ENCODE measurements at regions not wholly inside any gene's neighbourhood (a gene's known extent, or its start where the extent isn't known, plus 50 kb on each side); places are given as distances from the start of the nearest gene placed in this dataset.

DNA sequence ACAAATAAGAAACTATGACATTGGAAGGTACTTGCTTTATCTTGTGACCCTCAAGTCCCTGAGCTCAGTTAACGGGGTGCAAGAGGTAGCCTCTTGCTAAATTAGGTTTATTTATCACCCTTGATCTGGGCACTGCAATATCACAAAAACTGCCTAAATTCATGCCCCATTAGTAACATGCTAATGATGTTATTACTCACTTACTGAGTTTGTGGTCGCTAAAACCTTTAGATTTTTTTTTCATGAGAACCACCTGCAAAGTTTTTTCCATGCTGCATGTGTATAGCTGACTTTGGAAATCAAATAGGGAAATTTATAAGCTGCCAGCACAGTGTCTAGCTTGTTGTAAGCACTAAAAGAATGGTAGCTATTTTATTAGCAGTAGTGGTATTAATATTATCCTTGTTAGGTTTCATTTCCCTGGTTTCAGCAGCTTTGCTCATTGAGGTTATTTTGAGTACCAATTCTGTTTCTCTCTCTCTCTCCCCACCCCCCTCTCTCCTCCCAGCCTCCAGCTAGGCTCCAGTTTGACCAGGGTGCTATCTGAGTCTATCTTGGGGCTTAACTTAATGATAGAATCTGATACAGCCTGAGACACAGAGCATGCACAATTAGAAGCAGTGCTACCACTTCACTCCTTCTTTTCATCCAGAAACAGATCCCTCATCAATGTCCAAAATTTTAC lies 88.7 kb upstream of the ATP8B1 start:
- CTCF ChIA-PET: interaction anchor here (1.8 kb wide), 1 partner anchor 9 kb away, joined by 7 read pairs; no protein-coding TSS in a partner anchor
- no peaks in the 10 kb centered on the region for H3K27me3 Mint-ChIP-seq (ENCODE audit: unreplicated experiment)
- peak overlapping the region; percentile 78 for H3K27ac Mint-ChIP-seq (ENCODE audit: unreplicated experiment)
- BruUV-seq (replicated peaks): no TSS peak
- peaks cover 7% of the 10 kb centered on the region for H3K36me3 Mint-ChIP-seq (ENCODE audit: insufficient read depth, unreplicated experiment)
- H3K9me3 Mint-ChIP-seq (ENCODE audit: low read depth, unreplicated experiment): peaks cover 11% of the 10 kb centered on the region
- no peak for DNase-seq
- TF ChIP-seq, protein P1, sequence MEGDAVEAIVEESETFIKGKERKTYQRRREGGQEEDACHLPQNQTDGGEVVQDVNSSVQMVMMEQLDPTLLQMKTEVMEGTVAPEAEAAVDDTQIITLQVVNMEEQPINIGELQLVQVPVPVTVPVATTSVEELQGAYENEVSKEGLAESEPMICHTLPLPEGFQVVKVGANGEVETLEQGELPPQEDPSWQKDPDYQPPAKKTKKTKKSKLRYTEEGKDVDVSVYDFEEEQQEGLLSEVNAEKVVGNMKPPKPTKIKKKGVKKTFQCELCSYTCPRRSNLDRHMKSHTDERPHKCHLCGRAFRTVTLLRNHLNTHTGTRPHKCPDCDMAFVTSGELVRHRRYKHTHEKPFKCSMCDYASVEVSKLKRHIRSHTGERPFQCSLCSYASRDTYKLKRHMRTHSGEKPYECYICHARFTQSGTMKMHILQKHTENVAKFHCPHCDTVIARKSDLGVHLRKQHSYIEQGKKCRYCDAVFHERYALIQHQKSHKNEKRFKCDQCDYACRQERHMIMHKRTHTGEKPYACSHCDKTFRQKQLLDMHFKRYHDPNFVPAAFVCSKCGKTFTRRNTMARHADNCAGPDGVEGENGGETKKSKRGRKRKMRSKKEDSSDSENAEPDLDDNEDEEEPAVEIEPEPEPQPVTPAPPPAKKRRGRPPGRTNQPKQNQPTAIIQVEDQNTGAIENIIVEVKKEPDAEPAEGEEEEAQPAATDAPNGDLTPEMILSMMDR (IDR thresholded peaks at IDR 0.05; ENCODE audit: unreplicated experiment): no peak
- peaks cover 53% of the 10 kb centered on the region for H3K4me1 Mint-ChIP-seq (ENCODE audit: low read depth, unreplicated experiment)
- intact Hi-C loops (cut with micrococcal nuclease; ENCODE audit: unreplicated experiment): no loop called here
- H3K4me3 Mint-ChIP-seq (ENCODE audit: low read depth, unreplicated experiment): no peak overlapping the region

DNA sequence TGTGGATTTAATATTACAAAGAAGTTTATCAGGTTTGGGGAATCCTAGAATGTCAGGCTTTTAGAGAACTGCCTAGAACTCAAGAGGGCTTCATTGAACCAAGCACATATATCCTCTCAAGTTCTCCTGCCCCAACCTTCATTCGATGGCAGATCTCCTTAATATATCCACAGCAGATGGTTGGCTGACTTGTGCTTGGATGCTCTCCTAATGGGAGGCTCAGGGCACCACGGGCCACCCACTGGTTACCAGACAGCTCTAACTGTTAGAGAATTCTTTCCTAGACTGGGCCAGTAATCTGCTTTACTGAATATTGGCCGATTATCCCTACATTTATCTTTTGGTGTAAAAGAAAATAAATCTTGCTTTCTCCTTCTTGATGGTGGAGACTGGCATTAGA lies 87.2 kb upstream of the ATP8B1 start:
- DNase-seq: no peak
- TF ChIP-seq, protein P1 (IDR thresholded peaks at IDR 0.05; ENCODE audit: unreplicated experiment): no peak
- CTCF ChIA-PET: interaction anchor here (1.8 kb wide), 1 partner anchor 11 kb away, joined by 7 read pairs; no protein-coding TSS in a partner anchor
- Mint-ChIP-seq H3K4me3 (ENCODE audit: low read depth, unreplicated experiment) (no peak overlapping the region), H3K27ac (ENCODE audit: unreplicated experiment) (peak overlapping the region; percentile 78), H3K4me1 (ENCODE audit: low read depth, unreplicated experiment) (peaks cover 63% of the 10 kb centered on the region), H3K36me3 (ENCODE audit: insufficient read depth, unreplicated experiment) (peaks cover 7% of the 10 kb centered on the region), H3K9me3 (ENCODE audit: low read depth, unreplicated experiment) (peaks cover 6% of the 10 kb centered on the region), H3K27me3 (ENCODE audit: unreplicated experiment) (no peaks in the 10 kb centered on the region)
- BruUV-seq (replicated peaks): TSS peak; percentile 78
- intact Hi-C loops (cut with micrococcal nuclease; ENCODE audit: unreplicated experiment): no loop called here

DNA sequence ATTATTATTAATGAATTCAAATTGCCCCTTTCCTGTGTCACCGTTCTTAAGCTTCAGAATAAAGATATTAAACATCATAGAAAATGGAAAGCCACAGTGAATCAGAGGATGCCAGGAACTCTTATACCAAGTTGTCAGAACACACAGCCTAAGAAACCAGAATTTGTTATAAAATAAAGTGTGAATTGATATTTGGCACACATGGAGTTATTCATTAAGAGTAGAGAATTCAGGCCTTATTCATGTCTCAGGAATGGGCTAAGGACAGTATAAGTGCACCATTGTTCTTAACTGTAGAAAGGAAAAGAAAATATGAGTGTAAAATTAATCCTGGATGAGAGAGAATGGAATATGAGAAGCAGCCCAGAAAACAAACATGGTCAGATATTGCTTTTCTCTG lies 86.7 kb upstream of the ATP8B1 start:
- Mint-ChIP-seq H3K36me3 (ENCODE audit: insufficient read depth, unreplicated experiment) (peaks cover 7% of the 10 kb centered on the region), H3K27me3 (ENCODE audit: unreplicated experiment) (no peaks in the 10 kb centered on the region), H3K4me3 (ENCODE audit: low read depth, unreplicated experiment) (no peak overlapping the region), H3K4me1 (ENCODE audit: low read depth, unreplicated experiment) (peaks cover 63% of the 10 kb centered on the region), H3K9me3 (ENCODE audit: low read depth, unreplicated experiment) (peaks cover 6% of the 10 kb centered on the region), H3K27ac (ENCODE audit: unreplicated experiment) (peak overlapping the region; percentile 78)
- TF ChIP-seq, protein P1 (IDR thresholded peaks at IDR 0.05; ENCODE audit: unreplicated experiment): no peak
- BruUV-seq (replicated peaks): no TSS peak
- intact Hi-C loops (cut with micrococcal nuclease; ENCODE audit: unreplicated experiment): loop anchor here (10.0 kb wide), 2 partner anchors 425 to 605 kb away; no protein-coding TSS in a partner anchor
- CTCF ChIA-PET: interaction anchor here (1.8 kb wide), 1 partner anchor 11 kb away, joined by 7 read pairs; no protein-coding TSS in a partner anchor
- DNase-seq: no peak

DNA sequence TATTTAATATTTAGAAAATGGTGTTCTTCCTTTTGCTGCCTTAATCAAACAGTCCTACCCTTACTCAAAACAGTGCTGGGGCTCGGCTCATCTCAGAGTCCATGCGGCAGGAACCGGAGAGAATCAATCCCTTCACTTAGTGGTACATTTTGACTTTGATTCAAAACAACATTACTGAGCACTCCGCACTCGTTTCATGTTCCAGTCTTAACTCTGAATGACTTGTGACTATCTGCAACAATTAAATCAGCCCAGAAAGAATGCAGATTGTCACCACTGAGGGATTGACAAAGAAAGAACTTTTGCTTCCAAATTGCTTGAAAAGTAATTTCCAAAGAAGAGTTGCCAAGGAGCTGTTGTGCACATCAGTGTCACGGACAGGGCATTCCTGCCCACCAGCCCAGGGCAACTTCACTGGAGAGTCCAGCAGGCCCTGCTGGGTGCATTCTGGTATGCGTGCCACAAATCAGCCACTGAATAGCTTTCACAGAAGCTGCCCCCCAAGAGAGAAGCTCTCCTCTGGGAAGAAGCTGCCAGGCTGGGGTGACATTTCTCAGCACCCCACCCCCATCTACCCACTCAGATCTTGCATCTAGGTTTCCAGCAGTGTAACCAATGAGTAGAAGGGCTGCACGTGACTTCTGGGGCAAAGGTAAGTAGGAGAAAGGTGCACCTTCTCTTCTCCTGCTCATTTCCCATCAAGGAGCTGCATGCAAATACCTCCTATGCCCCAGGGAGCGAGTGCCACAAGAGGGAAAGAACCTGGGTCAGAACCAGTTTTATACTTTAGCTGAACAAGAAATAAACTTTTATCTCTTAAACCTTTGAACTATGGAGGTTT lies 84.6 kb upstream of the ATP8B1 start:
- peak overlapping the region; percentile 78 for H3K27ac Mint-ChIP-seq (ENCODE audit: unreplicated experiment)
- intact Hi-C loops (cut with micrococcal nuclease; ENCODE audit: unreplicated experiment): loop anchor here (10.0 kb wide), 2 partner anchors 427 to 607 kb away; no protein-coding TSS in a partner anchor
- H3K9me3 Mint-ChIP-seq (ENCODE audit: low read depth, unreplicated experiment): peaks cover 4% of the 10 kb centered on the region
- CTCF ChIA-PET: interaction anchor here (0.6 kb wide), 1 partner anchor 93 kb away, joined by 5 read pairs; no protein-coding TSS in a partner anchor
- no peak for DNase-seq
- no peak overlapping the region for H3K4me3 Mint-ChIP-seq (ENCODE audit: low read depth, unreplicated experiment)
- H3K4me1 Mint-ChIP-seq (ENCODE audit: low read depth, unreplicated experiment): peaks cover 62% of the 10 kb centered on the region
- no peaks in the 10 kb centered on the region for H3K27me3 Mint-ChIP-seq (ENCODE audit: unreplicated experiment)
- TF ChIP-seq, protein P1 (IDR thresholded peaks at IDR 0.05; ENCODE audit: unreplicated experiment): no peak
- peaks cover 7% of the 10 kb centered on the region for H3K36me3 Mint-ChIP-seq (ENCODE audit: insufficient read depth, unreplicated experiment)
- BruUV-seq (replicated peaks): no TSS peak

Measured in Calu3 (cell line).